GM12892 (cell line): ENCODE measurements at regions not wholly inside any gene's neighbourhood (a gene's known extent, or its start where the extent isn't known, plus 50 kb on each side); places are given as distances from the start of the nearest gene placed in this dataset.

ENCODE experiments used
- DNase-seq: peaks from one replicate; pipeline ENCODE4 v3.0.0; 2011; ENCODE audit not compliant: insufficient read length
- FAIRE-seq: peaks from 2 replicates; lab custom pipeline; 2011; peaks lifted over from hg19 to GRCh38; lab: Jason Lieb, UNC
- POLR2A ChIP-seq: IDR thresholded peaks from 2 replicates; pipeline ENCODE4 v1.6.1; 2011; ENCODE audit warnings: low read depth, low read length, control low read depth
- POLR2AphosphoS5 ChIP-seq: IDR thresholded peaks from 2 replicates; pipeline ENCODE4 v1.6.1; 2011; ENCODE audit warnings: low read depth, low read length, control low read depth
- TAF1 ChIP-seq: IDR thresholded peaks from 2 replicates; pipeline ENCODE4 v1.6.1; 2011; ENCODE audit warnings: low read depth, mild to moderate bottlenecking, control low read depth, low read length, borderline replicate concordance

- no peak for FAIRE-seq
- DNase-seq: no peak
- TF ChIP-seq TAF1 (no peak), POLR2AphosphoS5 (no peak), POLR2A (no peak)
Measured at GRCh38 chr16:26531290-26531730, 535.4 kb upstream of the C16orf82 start.

GRCh38 chr16:26532456-26532855, 534.3 kb upstream of the C16orf82 start:
- DNase-seq (no peak), FAIRE-seq (no peak)
- TF ChIP-seq TAF1: no peak
- no peak for TF ChIP-seq POLR2A
- TF ChIP-seq POLR2AphosphoS5: no peak

GRCh38 chr16:26542198-26542597, 524.5 kb upstream of the C16orf82 start:
- FAIRE-seq (no peak), DNase-seq (no peak)
- TF ChIP-seq TAF1 (no peak), POLR2A (no peak), POLR2AphosphoS5 (no peak)

- TF ChIP-seq POLR2AphosphoS5 (no peak), POLR2A (no peak)
- no peak for FAIRE-seq
- DNase-seq: no peak
Measured at GRCh38 chr16:26546573-26546972, 520.2 kb upstream of the C16orf82 start.

GRCh38 chr16:26547681-26548080, 519.0 kb upstream of the C16orf82 start:
- no peak for DNase-seq
- no peak for FAIRE-seq
- TF ChIP-seq TAF1 (no peak), POLR2A (no peak), POLR2AphosphoS5 (no peak)

GRCh38 chr16:26550111-26550610, 516.6 kb upstream of the C16orf82 start:
- FAIRE-seq (no peak), DNase-seq (no peak)
- TF ChIP-seq POLR2A (no peak), POLR2AphosphoS5 (no peak), TAF1 (no peak)

GRCh38 chr16:26554030-26554429, 512.7 kb upstream of the C16orf82 start:
- FAIRE-seq (no peak), DNase-seq (no peak)
- TF ChIP-seq POLR2AphosphoS5: no peak
- no peak for TF ChIP-seq POLR2A

GRCh38 chr16:26561303-26561702, 505.4 kb upstream of the C16orf82 start:
- DNase-seq (no peak), FAIRE-seq (no peak)
- TF ChIP-seq POLR2AphosphoS5 (no peak), POLR2A (no peak), TAF1 (no peak)

- TF ChIP-seq TAF1 (no peak), POLR2A (no peak), POLR2AphosphoS5 (no peak)
- FAIRE-seq (no peak), DNase-seq (no peak)
Measured at GRCh38 chr16:26563018-26563417, 503.7 kb upstream of the C16orf82 start.

- TF ChIP-seq POLR2A (no peak), TAF1 (no peak), POLR2AphosphoS5 (no peak)
- no peak for DNase-seq
Measured at GRCh38 chr16:26567356-26567755, 499.4 kb upstream of the C16orf82 start.

GRCh38 chr16:26569793-26570192, 496.9 kb upstream of the C16orf82 start:
- FAIRE-seq (no peak), DNase-seq (no peak)
- TF ChIP-seq POLR2A: no peak
- no peak for TF ChIP-seq TAF1
- no peak for TF ChIP-seq POLR2AphosphoS5

More at GRCh38 chr16:26567356-26567755, 499.4 kb upstream of the C16orf82 start:
- FAIRE-seq: no peak

- DNase-seq: no peak
- FAIRE-seq: no peak
- no peak for TF ChIP-seq TAF1
- TF ChIP-seq POLR2A: no peak
- TF ChIP-seq POLR2AphosphoS5: no peak
Measured at GRCh38 chr16:26578748-26579147, 488.0 kb upstream of the C16orf82 start.

- TF ChIP-seq TAF1 (no peak), POLR2A (no peak), POLR2AphosphoS5 (no peak)
- no peak for FAIRE-seq
- DNase-seq: no peak
Measured at GRCh38 chr16:26583803-26584202, 482.9 kb upstream of the C16orf82 start.
